ENCODE measurements at regions not wholly inside any gene's neighbourhood (a gene's known extent, or its start where the extent isn't known, plus 50 kb on each side); places are given as distances from the start of the nearest gene placed in this dataset.
"Not testable (repeated sequence)": the region's sequence is repeated elsewhere in the genome, so short reads cannot be mapped to it uniquely, and the experiment has no call there.

- not testable (repeated sequence) for H2AFZ ChIP-seq (ENCODE audit: low read length, unreplicated experiment); H3K27me3 ChIP-seq (ENCODE audit: insufficient read depth, low read length); H3K27ac ChIP-seq (ENCODE audit: low read depth, low read length); H3K4me3 ChIP-seq (ENCODE audit: low read depth, low read length); H3K36me3 ChIP-seq (ENCODE audit: insufficient read depth, low read length)
- H3K4me1 ChIP-seq (ENCODE audit: control insufficient read depth, insufficient read depth, low read length, unreplicated experiment): peaks cover 12% of the 10 kb centered on the region
- H3K79me2 ChIP-seq (ENCODE audit: control insufficient read depth, insufficient read depth, low read length, unreplicated experiment): peaks cover 40% of the 10 kb centered on the region
These were observed 346.0 kb downstream of the BCL2L11 start for GRCh38 chr2:111466744-111467143.

- H3K27me3 ChIP-seq (ENCODE audit: insufficient read depth, low read length); H3K4me3 ChIP-seq (ENCODE audit: low read depth, low read length); H2AFZ ChIP-seq (ENCODE audit: low read length, unreplicated experiment); H3K36me3 ChIP-seq (ENCODE audit: insufficient read depth, low read length); H3K27ac ChIP-seq (ENCODE audit: low read depth, low read length): not testable (repeated sequence)
- Histone ChIP-seq H3K4me1 (ENCODE audit: control insufficient read depth, insufficient read depth, low read length, unreplicated experiment) (peaks cover 21% of the 10 kb centered on the region), H3K79me2 (ENCODE audit: control insufficient read depth, insufficient read depth, low read length, unreplicated experiment) (peaks cover 46% of the 10 kb centered on the region)
These were observed 350.2 kb downstream of the BCL2L11 start for GRCh38 chr2:111470924-111471323.

GRCh38 chr2:111471791-111472530 is 351.2 kb downstream of the BCL2L11 start:
- peaks cover 47% of the 10 kb centered on the region for H3K79me2 ChIP-seq (ENCODE audit: control insufficient read depth, insufficient read depth, low read length, unreplicated experiment)
- peaks cover 17% of the 10 kb centered on the region for H3K4me1 ChIP-seq (ENCODE audit: control insufficient read depth, insufficient read depth, low read length, unreplicated experiment)
- not testable (repeated sequence) for H3K4me3 ChIP-seq (ENCODE audit: low read depth, low read length); H3K27me3 ChIP-seq (ENCODE audit: insufficient read depth, low read length); H3K36me3 ChIP-seq (ENCODE audit: insufficient read depth, low read length); H2AFZ ChIP-seq (ENCODE audit: low read length, unreplicated experiment)
- peak overlapping the region; percentile 59 for H3K27ac ChIP-seq (ENCODE audit: low read depth, low read length)

- not testable (repeated sequence) for H3K4me3 ChIP-seq (ENCODE audit: low read depth, low read length); H2AFZ ChIP-seq (ENCODE audit: low read length, unreplicated experiment); H3K36me3 ChIP-seq (ENCODE audit: insufficient read depth, low read length); H3K27me3 ChIP-seq (ENCODE audit: insufficient read depth, low read length)
- peaks cover 13% of the 10 kb centered on the region for H3K4me1 ChIP-seq (ENCODE audit: control insufficient read depth, insufficient read depth, low read length, unreplicated experiment)
- H3K27ac ChIP-seq (ENCODE audit: low read depth, low read length): peak overlapping the region; percentile 59; the same call in 1 of the 2 replicates
- H3K79me2 ChIP-seq (ENCODE audit: control insufficient read depth, insufficient read depth, low read length, unreplicated experiment): peaks cover 44% of the 10 kb centered on the region
These were observed 352.2 kb downstream of the BCL2L11 start for GRCh38 chr2:111472844-111473403.

GRCh38 chr2:111473522-111473921 is 352.8 kb downstream of the BCL2L11 start:
- not testable (repeated sequence) for H2AFZ ChIP-seq (ENCODE audit: low read length, unreplicated experiment); H3K4me3 ChIP-seq (ENCODE audit: low read depth, low read length); H3K36me3 ChIP-seq (ENCODE audit: insufficient read depth, low read length); H3K27ac ChIP-seq (ENCODE audit: low read depth, low read length); H3K27me3 ChIP-seq (ENCODE audit: insufficient read depth, low read length)
- Histone ChIP-seq H3K4me1 (ENCODE audit: control insufficient read depth, insufficient read depth, low read length, unreplicated experiment) (peaks cover 13% of the 10 kb centered on the region), H3K79me2 (ENCODE audit: control insufficient read depth, insufficient read depth, low read length, unreplicated experiment) (peaks cover 44% of the 10 kb centered on the region)

- not testable (repeated sequence) for H3K27me3 ChIP-seq (ENCODE audit: insufficient read depth, low read length); H2AFZ ChIP-seq (ENCODE audit: low read length, unreplicated experiment); H3K4me3 ChIP-seq (ENCODE audit: low read depth, low read length); H3K36me3 ChIP-seq (ENCODE audit: insufficient read depth, low read length); H3K27ac ChIP-seq (ENCODE audit: low read depth, low read length)
- H3K4me1 ChIP-seq (ENCODE audit: control insufficient read depth, insufficient read depth, low read length, unreplicated experiment): peaks cover 13% of the 10 kb centered on the region
- peaks cover 47% of the 10 kb centered on the region for H3K79me2 ChIP-seq (ENCODE audit: control insufficient read depth, insufficient read depth, low read length, unreplicated experiment)
These were observed 353.5 kb downstream of the BCL2L11 start for GRCh38 chr2:111474198-111474705.

GRCh38 chr2:111478335-111478734 is 357.6 kb downstream of the BCL2L11 start:
- Histone ChIP-seq H3K4me1 (ENCODE audit: control insufficient read depth, insufficient read depth, low read length, unreplicated experiment) (peaks cover 19% of the 10 kb centered on the region), H3K79me2 (ENCODE audit: control insufficient read depth, insufficient read depth, low read length, unreplicated experiment) (peaks cover 49% of the 10 kb centered on the region)
- H2AFZ ChIP-seq (ENCODE audit: low read length, unreplicated experiment); H3K4me3 ChIP-seq (ENCODE audit: low read depth, low read length); H3K27me3 ChIP-seq (ENCODE audit: insufficient read depth, low read length); H3K27ac ChIP-seq (ENCODE audit: low read depth, low read length); H3K36me3 ChIP-seq (ENCODE audit: insufficient read depth, low read length): not testable (repeated sequence)

- H2AFZ ChIP-seq (ENCODE audit: low read length, unreplicated experiment); H3K4me3 ChIP-seq (ENCODE audit: low read depth, low read length); H3K27ac ChIP-seq (ENCODE audit: low read depth, low read length); H3K36me3 ChIP-seq (ENCODE audit: insufficient read depth, low read length); H3K27me3 ChIP-seq (ENCODE audit: insufficient read depth, low read length): not testable (repeated sequence)
- Histone ChIP-seq H3K4me1 (ENCODE audit: control insufficient read depth, insufficient read depth, low read length, unreplicated experiment) (peaks cover 19% of the 10 kb centered on the region), H3K79me2 (ENCODE audit: control insufficient read depth, insufficient read depth, low read length, unreplicated experiment) (peaks cover 52% of the 10 kb centered on the region)
These were observed 358.2 kb downstream of the BCL2L11 start for GRCh38 chr2:111478871-111479318.

GRCh38 chr2:111480016-111480625 is 359.4 kb downstream of the BCL2L11 start:
- not testable (repeated sequence) for H2AFZ ChIP-seq (ENCODE audit: low read length, unreplicated experiment)
- peak overlapping the region; percentile 83 for H3K27ac ChIP-seq (ENCODE audit: low read depth, low read length)

GRCh38 chr2:111480633-111481032 is 359.9 kb downstream of the BCL2L11 start:
- H3K4me1 ChIP-seq (ENCODE audit: control insufficient read depth, insufficient read depth, low read length, unreplicated experiment): peaks cover 19% of the 10 kb centered on the region
- H3K27ac ChIP-seq (ENCODE audit: low read depth, low read length): peak overlapping the region; percentile 83
- H3K36me3 ChIP-seq (ENCODE audit: insufficient read depth, low read length); H2AFZ ChIP-seq (ENCODE audit: low read length, unreplicated experiment); H3K4me3 ChIP-seq (ENCODE audit: low read depth, low read length); H3K27me3 ChIP-seq (ENCODE audit: insufficient read depth, low read length): not testable (repeated sequence)
- H3K79me2 ChIP-seq (ENCODE audit: control insufficient read depth, insufficient read depth, low read length, unreplicated experiment): peaks cover 50% of the 10 kb centered on the region

More at GRCh38 chr2:111480016-111480625, 359.4 kb downstream of the BCL2L11 start:
- Histone ChIP-seq H3K4me1 (ENCODE audit: control insufficient read depth, insufficient read depth, low read length, unreplicated experiment) (peaks cover 19% of the 10 kb centered on the region), H3K79me2 (ENCODE audit: control insufficient read depth, insufficient read depth, low read length, unreplicated experiment) (peaks cover 45% of the 10 kb centered on the region)
- H3K27me3 ChIP-seq (ENCODE audit: insufficient read depth, low read length); H3K36me3 ChIP-seq (ENCODE audit: insufficient read depth, low read length); H3K4me3 ChIP-seq (ENCODE audit: low read depth, low read length): not testable (repeated sequence)
